PC-3 (cell line): ENCODE measurements at regions not wholly inside any gene's neighbourhood (a gene's known extent, or its start where the extent isn't known, plus 50 kb on each side); places are given as distances from the start of the nearest gene placed in this dataset.

Experiments
- ATAC-seq: fragments of 200-7000 bp; cut with Tn5 transposase; 2 replicates; pipeline ENCODE4 v1.9.1; 2020; ENCODE audit warnings: mild to moderate bottlenecking, moderate library complexity
- BruUV-seq: library from RNA; stranded (reverse); fragments of 400-500 nt; replicated peaks from 2 replicates; lab custom pipeline; 2021; lab: Mats Ljungman, UMichigan
- CTCF ChIA-PET: fragments of 300-600 bp; sonication (Branson Sonifier 250); formaldehyde crosslinking; loops from one replicate; lab custom pipeline; 2022; ENCODE audit warnings: antibody characterized with exemption; lab: Charles Lee
- POLR2A ChIA-PET: fragments of 300-600 bp; sonication (Branson Sonifier 250); formaldehyde crosslinking; loops from one replicate; lab custom pipeline; 2022; ENCODE audit warnings: antibody characterized with exemption; ENCODE audit not compliant: unreplicated experiment; lab: Charles Lee
- DNase-seq: peaks from one replicate; pipeline ENCODE4 v3.0.0-alpha.2; 2015
- H2AFZ ChIP-seq: fragments of 300-600 bp; sonication (generic); 2 replicates; pipeline ENCODE4 v1.6.0; 2016; ENCODE audit warnings: antibody characterized with exemption, low read length
- H3F3A ChIP-seq: fragments of 300-600 bp; sonication (generic); one replicate; pipeline ENCODE4 v1.6.0; 2017; ENCODE audit warnings: antibody characterized with exemption, low read length, control low read depth, mild to moderate bottlenecking; ENCODE audit not compliant: unreplicated experiment
- H3K27ac ChIP-seq: fragments of 300-600 bp; sonication (generic); 2 replicates; pipeline ENCODE4 v1.5.1; 2016; ENCODE audit warnings: mild to moderate bottlenecking, low read length
- H3K27me3 ChIP-seq: fragments of 300-600 bp; sonication (generic); 2 replicates; pipeline ENCODE4 v1.6.1; 2016; ENCODE audit warnings: low read length, mixed read lengths
- H3K36me3 ChIP-seq: fragments of 300-600 bp; sonication (generic); 2 replicates; pipeline ENCODE4 v1.6.1; 2016; ENCODE audit warnings: low read depth, mixed run types, low read length, mixed read lengths
- H3K4me1 ChIP-seq: fragments of 300-600 bp; sonication (generic); 2 replicates; pipeline ENCODE4 v1.5.1; 2016; ENCODE audit warnings: low read length; ENCODE audit not compliant: insufficient read depth
- H3K4me2 ChIP-seq: fragments of 300-600 bp; sonication (generic); 2 replicates; pipeline ENCODE4 v1.6.0; 2016; ENCODE audit warnings: low read length
- H3K4me3 ChIP-seq: fragments of 300-600 bp; sonication (generic); 2 replicates; pipeline ENCODE4 v1.5.1; 2016; ENCODE audit warnings: mild to moderate bottlenecking, low read length, mixed read lengths
- H3K79me2 ChIP-seq: fragments of 300-600 bp; sonication (generic); 2 replicates; pipeline ENCODE4 v1.6.1; 2017; ENCODE audit warnings: low read length, mixed read lengths
- H3K9ac ChIP-seq: fragments of 300-600 bp; sonication (generic); 2 replicates; pipeline ENCODE4 v1.6.0; 2016; ENCODE audit warnings: mild to moderate bottlenecking, low read length
- H3K9me2 ChIP-seq: fragments of 300-600 bp; sonication (generic); replicated peaks from 2 replicates; pipeline ENCODE4 v1.6.1; 2016; ENCODE audit warnings: mixed run types, low read length, mixed read lengths
- H3K9me3 ChIP-seq: fragments of 300-600 bp; sonication (generic); 2 replicates; pipeline ENCODE4 v1.6.1; 2016; ENCODE audit warnings: low read length, mixed read lengths
- H4K20me1 ChIP-seq: fragments of 300-600 bp; sonication (generic); 2 replicates; pipeline ENCODE4 v1.6.1; 2016; ENCODE audit warnings: low read length, mixed read lengths
- CTCF ChIP-seq: fragments of 300-600 bp; sonication (generic); conservative IDR thresholded peaks from 2 replicates; pipeline ENCODE4 v1.5.1; 2017; ENCODE audit warnings: antibody characterized with exemption, low read depth, mild to moderate bottlenecking, low read length
- EZH2 ChIP-seq: fragments of 300-600 bp; sonication (generic); IDR thresholded peaks from one replicate; pipeline ENCODE4 v1.6.1; 2017; ENCODE audit warnings: antibody characterized with exemption, mild to moderate bottlenecking, low read length; ENCODE audit not compliant: unreplicated experiment
- EZH2phosphoT487 ChIP-seq: fragments of 300-600 bp; sonication (generic); IDR thresholded peaks from 2 replicates; pipeline ENCODE4 v1.6.1; 2018; ENCODE audit warnings: mild to moderate bottlenecking, antibody characterized with exemption, low read length, borderline replicate concordance
- intact Hi-C: fragments of 100-400 bp; cut with micrococcal nuclease; formaldehyde crosslinking; loops from 2 replicates; pipeline ENCODE4 v1.9.0; 2023

GRCh38 chr2:239882781-239883180 lies 142.4 kb downstream of the NDUFA10 start:
- peaks cover 10% of the 10 kb centered on the region for H3K9me3 ChIP-seq
- H3K9ac ChIP-seq: no peak overlapping the region
- no peaks in the 10 kb centered on the region for H3K9me2 ChIP-seq
- H3K36me3 ChIP-seq: no peaks in the 10 kb centered on the region
- ChIA-PET POLR2A (no interaction called here), CTCF (no interaction called here)
- no peak overlapping the region for H3K27ac ChIP-seq
- BruUV-seq: no TSS peak
- H3F3A ChIP-seq: no peaks in the 10 kb centered on the region
- no peak overlapping the region for H3K4me2 ChIP-seq
- TF ChIP-seq EZH2phosphoT487 (no peak), EZH2 (no peak), CTCF (no peak)
- no peaks in the 10 kb centered on the region for H4K20me1 ChIP-seq
- H3K27me3 ChIP-seq: peaks cover 16% of the 10 kb centered on the region
- no peak overlapping the region for H2AFZ ChIP-seq
- intact Hi-C loops: loop anchor here (1.0 kb wide), 1 partner anchor 58 kb away; no protein-coding TSS in a partner anchor
- H3K4me3 ChIP-seq: no peak overlapping the region
- no peaks in the 10 kb centered on the region for H3K4me1 ChIP-seq
- ATAC-seq (no peak), DNase-seq (no peak)
- no peaks in the 10 kb centered on the region for H3K79me2 ChIP-seq

GRCh38 chr2:239882331-239882732 lies 142.8 kb downstream of the NDUFA10 start:
- POLR2A ChIA-PET: no interaction called here
- no peaks in the 10 kb centered on the region for H3F3A ChIP-seq
- ATAC-seq (peak; percentile 79), DNase-seq (peak; percentile 74)
- no peaks in the 10 kb centered on the region for H3K9me2 ChIP-seq
- no peak overlapping the region for H3K9ac ChIP-seq
- no peaks in the 10 kb centered on the region for H3K36me3 ChIP-seq
- H3K4me3 ChIP-seq: no peak overlapping the region
- H3K27ac ChIP-seq: no peak overlapping the region
- no peak overlapping the region for H2AFZ ChIP-seq
- CTCF ChIA-PET: no interaction called here
- peaks cover 19% of the 10 kb centered on the region for H3K27me3 ChIP-seq
- BruUV-seq: no TSS peak
- H3K4me1 ChIP-seq: no peaks in the 10 kb centered on the region
- intact Hi-C loops: loop anchor here (1.0 kb wide), 1 partner anchor 58 kb away; no protein-coding TSS in a partner anchor
- peaks cover 10% of the 10 kb centered on the region for H3K9me3 ChIP-seq
- H3K79me2 ChIP-seq: no peaks in the 10 kb centered on the region
- no peaks in the 10 kb centered on the region for H4K20me1 ChIP-seq
- no peak for TF ChIP-seq EZH2phosphoT487
- TF ChIP-seq CTCF: peak; percentile 75
- H3K4me2 ChIP-seq: no peak overlapping the region

GRCh38 chr2:239881561-239882320 lies 143.4 kb downstream of the NDUFA10 start:
- Histone ChIP-seq H3K27ac (no peak overlapping the region), H2AFZ (no peak overlapping the region), H3K4me2 (no peak overlapping the region), H3K9me3 (peaks cover 10% of the 10 kb centered on the region), H3K27me3 (peaks cover 25% of the 10 kb centered on the region), H4K20me1 (no peaks in the 10 kb centered on the region), H3F3A (no peaks in the 10 kb centered on the region), H3K36me3 (no peaks in the 10 kb centered on the region), H3K4me1 (no peaks in the 10 kb centered on the region), H3K79me2 (no peaks in the 10 kb centered on the region), H3K4me3 (no peak overlapping the region), H3K9ac (no peak overlapping the region), H3K9me2 (no peaks in the 10 kb centered on the region)
- DNase-seq: no peak
- CTCF ChIA-PET: no interaction called here
- POLR2A ChIA-PET: no interaction called here
- intact Hi-C loops: loop anchor here (1.0 kb wide), 1 partner anchor 57 kb away; no protein-coding TSS in a partner anchor
- ATAC-seq: no peak
- no peak for TF ChIP-seq CTCF
- TF ChIP-seq EZH2: no peak
- TF ChIP-seq EZH2phosphoT487: no peak
- BruUV-seq: no TSS peak
